ENCODE measurements at regions not wholly inside any gene's neighbourhood (a gene's known extent, or its start where the extent isn't known, plus 50 kb on each side); places are given as distances from the start of the nearest gene placed in this dataset.

- no peak for DNase-seq (ENCODE audit: low spot score)
- no peaks in the 10 kb centered on the region for H3K36me3 Mint-ChIP-seq (ENCODE audit: low read depth)
- H3K4me3 Mint-ChIP-seq (ENCODE audit: unreplicated experiment) = no peak overlapping the region
- no peak overlapping the region for H3K27ac Mint-ChIP-seq (ENCODE audit: unreplicated experiment)
- no peaks in the 10 kb centered on the region for H3K27me3 Mint-ChIP-seq (ENCODE audit: low read depth)
- no peaks in the 10 kb centered on the region for H3K9me3 Mint-ChIP-seq (ENCODE audit: low read depth)
- no peak for TF ChIP-seq CTCF (IDR thresholded peaks at IDR 0.05)
- peaks cover 16% of the 10 kb centered on the region for H3K4me1 Mint-ChIP-seq (ENCODE audit: low read depth)
These were observed 142.2 kb downstream of the UBE2E3 start for GRCh38 chr2:181122601-181123000.

- Mint-ChIP-seq H3K9me3 (ENCODE audit: low read depth) (no peaks in the 10 kb centered on the region), H3K4me1 (ENCODE audit: low read depth) (peaks cover 16% of the 10 kb centered on the region), H3K4me3 (ENCODE audit: unreplicated experiment) (no peak overlapping the region), H3K36me3 (ENCODE audit: low read depth) (no peaks in the 10 kb centered on the region), H3K27me3 (ENCODE audit: low read depth) (no peaks in the 10 kb centered on the region), H3K27ac (ENCODE audit: unreplicated experiment) (peak overlapping the region; percentile 47)
- TF ChIP-seq CTCF (IDR thresholded peaks at IDR 0.05) = no peak
- DNase-seq (ENCODE audit: low spot score) = no peak
These were observed 143.4 kb downstream of the UBE2E3 start for GRCh38 chr2:181123798-181124231.

GRCh38 chr2:181124497-181124896 is 144.1 kb downstream of the UBE2E3 start:
- peak overlapping the region; percentile 47 for H3K27ac Mint-ChIP-seq (ENCODE audit: unreplicated experiment)
- no peaks in the 10 kb centered on the region for H3K36me3 Mint-ChIP-seq (ENCODE audit: low read depth)
- no peak for DNase-seq (ENCODE audit: low spot score)
- no peaks in the 10 kb centered on the region for H3K27me3 Mint-ChIP-seq (ENCODE audit: low read depth)
- TF ChIP-seq CTCF (IDR thresholded peaks at IDR 0.05) = no peak
- H3K9me3 Mint-ChIP-seq (ENCODE audit: low read depth) = no peaks in the 10 kb centered on the region
- H3K4me3 Mint-ChIP-seq (ENCODE audit: unreplicated experiment) = no peak overlapping the region
- H3K4me1 Mint-ChIP-seq (ENCODE audit: low read depth) = peaks cover 16% of the 10 kb centered on the region

GRCh38 chr2:181125359-181125758 is 145.0 kb downstream of the UBE2E3 start:
- no peaks in the 10 kb centered on the region for H3K9me3 Mint-ChIP-seq (ENCODE audit: low read depth)
- H3K27ac Mint-ChIP-seq (ENCODE audit: unreplicated experiment) = no peak overlapping the region
- H3K4me3 Mint-ChIP-seq (ENCODE audit: unreplicated experiment) = no peak overlapping the region
- no peaks in the 10 kb centered on the region for H3K27me3 Mint-ChIP-seq (ENCODE audit: low read depth)
- H3K36me3 Mint-ChIP-seq (ENCODE audit: low read depth) = no peaks in the 10 kb centered on the region
- no peak for TF ChIP-seq CTCF (IDR thresholded peaks at IDR 0.05)
- DNase-seq (ENCODE audit: low spot score) = no peak
- peaks cover 20% of the 10 kb centered on the region for H3K4me1 Mint-ChIP-seq (ENCODE audit: low read depth)

- H3K4me3 Mint-ChIP-seq (ENCODE audit: unreplicated experiment) = no peak overlapping the region
- H3K27ac Mint-ChIP-seq (ENCODE audit: unreplicated experiment) = no peak overlapping the region
- H3K9me3 Mint-ChIP-seq (ENCODE audit: low read depth) = peaks cover 4% of the 10 kb centered on the region
- H3K36me3 Mint-ChIP-seq (ENCODE audit: low read depth) = no peaks in the 10 kb centered on the region
- TF ChIP-seq CTCF (IDR thresholded peaks at IDR 0.05) = no peak
- no peak for DNase-seq (ENCODE audit: low spot score)
- H3K27me3 Mint-ChIP-seq (ENCODE audit: low read depth) = no peaks in the 10 kb centered on the region
- peaks cover 20% of the 10 kb centered on the region for H3K4me1 Mint-ChIP-seq (ENCODE audit: low read depth)
These were observed 146.0 kb downstream of the UBE2E3 start for GRCh38 chr2:181126311-181126868.

Measured in chondrocyte (in vitro differentiated cells).